ENCODE measurements at regions not wholly inside any gene's neighbourhood (a gene's known extent, or its start where the extent isn't known, plus 50 kb on each side); places are given as distances from the start of the nearest gene placed in this dataset.

DNA sequence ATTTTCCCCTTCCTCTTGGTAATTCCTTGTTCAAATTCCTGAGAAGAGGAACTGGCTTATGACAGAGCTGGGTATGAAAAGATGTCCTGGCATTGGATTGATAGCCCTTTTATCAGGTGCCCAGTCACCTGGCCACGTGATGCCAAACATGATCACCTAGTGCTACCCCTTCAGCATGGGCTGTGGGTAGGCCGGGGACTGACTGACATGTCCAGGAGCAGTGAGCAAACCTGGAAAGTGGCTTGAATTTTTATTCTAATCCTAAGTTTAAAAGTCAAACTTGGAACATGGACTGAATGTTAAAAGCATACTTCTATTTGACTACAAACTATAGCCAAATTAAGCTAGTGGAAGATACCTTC is 99.7 kb upstream of the CXCL13 start (continued):
- TF ChIP-seq GABPA (IDR thresholded peaks at IDR 0.05; ENCODE audit: low read depth) (no peak), EP300 (IDR thresholded peaks at IDR 0.05; ENCODE audit: borderline replicate concordance in 1 of 2, control insufficient read depth in 1 of 2, low read depth in 2 of 2, low read length in 2 of 2) (no peak), GATAD2B (conservative IDR thresholded peaks at IDR 0.05; ENCODE audit: low read depth) (no peak), CBX3 (IDR thresholded peaks at IDR 0.05; ENCODE audit: borderline replicate concordance, low read depth) (no peak), POLR2AphosphoS5 (IDR thresholded peaks at IDR 0.05; ENCODE audit: low read length) (no peak), KLF5 (IDR thresholded peaks at IDR 0.05; ENCODE audit: partially characterized antibody) (no peak), MTA2 (IDR thresholded peaks at IDR 0.05; ENCODE audit: low read depth) (no peak), CEBPB (IDR thresholded peaks at IDR 0.05; ENCODE audit: borderline replicate concordance in 1 of 2, low read depth in 2 of 2, low read length in 2 of 2) (no peak), MEF2A (IDR thresholded peaks at IDR 0.05; ENCODE audit: insufficient read depth, low read depth, low read length) (no peak), WRNIP1 (IDR thresholded peaks at IDR 0.05; ENCODE audit: borderline replicate concordance, low read depth, low read length) (no peak)
- TF ChIP-seq, protein P1, sequence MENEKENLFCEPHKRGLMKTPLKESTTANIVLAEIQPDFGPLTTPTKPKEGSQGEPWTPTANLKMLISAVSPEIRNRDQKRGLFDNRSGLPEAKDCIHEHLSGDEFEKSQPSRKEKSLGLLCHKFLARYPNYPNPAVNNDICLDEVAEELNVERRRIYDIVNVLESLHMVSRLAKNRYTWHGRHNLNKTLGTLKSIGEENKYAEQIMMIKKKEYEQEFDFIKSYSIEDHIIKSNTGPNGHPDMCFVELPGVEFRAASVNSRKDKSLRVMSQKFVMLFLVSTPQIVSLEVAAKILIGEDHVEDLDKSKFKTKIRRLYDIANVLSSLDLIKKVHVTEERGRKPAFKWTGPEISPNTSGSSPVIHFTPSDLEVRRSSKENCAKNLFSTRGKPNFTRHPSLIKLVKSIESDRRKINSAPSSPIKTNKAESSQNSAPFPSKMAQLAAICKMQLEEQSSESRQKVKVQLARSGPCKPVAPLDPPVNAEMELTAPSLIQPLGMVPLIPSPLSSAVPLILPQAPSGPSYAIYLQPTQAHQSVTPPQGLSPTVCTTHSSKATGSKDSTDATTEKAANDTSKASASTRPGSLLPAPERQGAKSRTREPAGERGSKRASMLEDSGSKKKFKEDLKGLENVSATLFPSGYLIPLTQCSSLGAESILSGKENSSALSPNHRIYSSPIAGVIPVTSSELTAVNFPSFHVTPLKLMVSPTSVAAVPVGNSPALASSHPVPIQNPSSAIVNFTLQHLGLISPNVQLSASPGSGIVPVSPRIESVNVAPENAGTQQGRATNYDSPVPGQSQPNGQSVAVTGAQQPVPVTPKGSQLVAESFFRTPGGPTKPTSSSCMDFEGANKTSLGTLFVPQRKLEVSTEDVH (IDR thresholded peaks at IDR 0.05; ENCODE audit: low read depth, partially characterized antibody): no peak

DNA sequence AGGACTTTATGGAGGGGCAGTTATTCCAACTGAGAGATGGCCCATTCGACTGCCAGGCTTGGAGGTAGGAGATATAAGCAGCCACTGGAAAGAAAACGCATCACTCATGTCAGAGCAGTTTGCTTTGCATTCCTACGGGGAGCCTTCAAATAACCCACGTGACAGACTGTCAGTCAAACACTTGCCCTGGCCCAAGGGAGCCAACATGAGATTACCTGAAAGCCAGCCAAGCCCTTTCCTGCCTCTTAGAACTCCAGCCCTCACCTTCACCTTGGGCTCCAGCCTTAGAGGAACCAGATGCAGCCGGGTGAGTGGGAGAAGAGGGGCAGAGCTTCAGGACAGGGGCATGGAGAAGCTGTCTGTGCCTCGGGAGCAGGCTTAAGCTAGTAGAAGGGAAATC is 95.3 kb upstream of the CXCL13 start:
- no peak for ATAC-seq

More for the DNA sequence above, 95.3 kb upstream of the CXCL13 start:
- RAD21 ChIA-PET (ENCODE audit: unreplicated experiment): no interaction called here
- no peaks in the 10 kb centered on the region for H3K79me2 ChIP-seq (ENCODE audit: control insufficient read depth, insufficient read depth, low read length)
- no peaks in the 10 kb centered on the region for H3K4me1 ChIP-seq (ENCODE audit: control insufficient read depth, insufficient read depth, low read length)
- in situ Hi-C loops (cut with MboI) (no loop called here), intact Hi-C loops (cut with micrococcal nuclease; ENCODE audit: unreplicated experiment) (no loop called here)
- BruUV-seq (replicated peaks): no TSS peak
- no peak for DNase-seq (ENCODE audit: low read depth, low spot score)
- H3K4me3 ChIP-seq: no peak overlapping the region
- SMC1A ChIA-PET (ENCODE audit: uncharacterized antibody, unreplicated experiment): interaction anchor here (0.6 to 1.4 kb wide), 2 partner anchors 22 to 27 kb away, joined by 3 read pairs; no protein-coding TSS in a partner anchor
- no peak overlapping the region for H2AFZ ChIP-seq (ENCODE audit: control insufficient read depth, low read depth, low read length)
- H3K27me3 ChIP-seq (replicated peaks in 1 of 2; ENCODE audit: control insufficient read depth in 2 of 2, insufficient read depth in 2 of 2, low read length in 1 of 2): no peaks in the 10 kb centered on the region
- no peak overlapping the region for H3K4me2 ChIP-seq (ENCODE audit: control insufficient read depth, insufficient read depth)
- WGBS (ENCODE audit: insufficient coverage, insufficient replicate concordance, low lambda C conversion rate, missing lambda C conversion rate): 20% methylated on average over 6 of the region's 6 CpGs
- no peak overlapping the region for H3K27ac ChIP-seq (ENCODE audit: control insufficient read depth, insufficient read depth)
- CTCF ChIA-PET: no interaction called here
- POLR2A ChIA-PET: no interaction called here
- no peak for FAIRE-seq
- TF ChIP-seq RELA (IDR thresholded peaks at IDR 0.05; ENCODE audit: borderline replicate concordance, partially characterized antibody): no peak
- no peak for TF ChIP-seq GATAD2B (conservative IDR thresholded peaks at IDR 0.05; ENCODE audit: low read depth)
- no peak for TF ChIP-seq BMI1 (IDR thresholded peaks at IDR 0.05; ENCODE audit: borderline replicate concordance)
- TF ChIP-seq, protein P2, sequence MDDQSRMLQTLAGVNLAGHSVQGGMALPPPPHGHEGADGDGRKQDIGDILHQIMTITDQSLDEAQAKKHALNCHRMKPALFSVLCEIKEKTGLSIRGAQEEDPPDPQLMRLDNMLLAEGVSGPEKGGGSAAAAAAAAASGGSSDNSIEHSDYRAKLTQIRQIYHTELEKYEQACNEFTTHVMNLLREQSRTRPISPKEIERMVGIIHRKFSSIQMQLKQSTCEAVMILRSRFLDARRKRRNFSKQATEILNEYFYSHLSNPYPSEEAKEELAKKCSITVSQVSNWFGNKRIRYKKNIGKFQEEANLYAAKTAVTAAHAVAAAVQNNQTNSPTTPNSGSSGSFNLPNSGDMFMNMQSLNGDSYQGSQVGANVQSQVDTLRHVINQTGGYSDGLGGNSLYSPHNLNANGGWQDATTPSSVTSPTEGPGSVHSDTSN (IDR thresholded peaks at IDR 0.05; ENCODE audit: insufficient replicate concordance, low read depth, low read length): no peak
- H3K36me3 ChIP-seq (ENCODE audit: control insufficient read depth in 2 of 2, insufficient read depth in 2 of 2, low read length in 1 of 2): no peaks in the 10 kb centered on the region
- no peaks in the 10 kb centered on the region for H3K9me3 ChIP-seq (replicated peaks; ENCODE audit: control insufficient read depth, insufficient read depth, low read length)
- no peaks in the 10 kb centered on the region for H4K20me1 ChIP-seq (ENCODE audit: control insufficient read depth, insufficient read depth)
- no peak overlapping the region for H3K9ac ChIP-seq (ENCODE audit: control insufficient read depth, insufficient read depth, low read length)

All from GM12878 (cell line).